ENCODE measurements at regions not wholly inside any gene's neighbourhood (a gene's known extent, or its start where the extent isn't known, plus 50 kb on each side); places are given as distances from the start of the nearest gene placed in this dataset.

- TF ChIP-seq EZH2 (IDR thresholded peaks at IDR 0.05) (no peak), POLR2AphosphoS5 (IDR thresholded peaks at IDR 0.05; ENCODE audit: borderline replicate concordance, low read depth, low read length) (no peak), FOXP2 (optimal IDR thresholded peaks at IDR 0.05; ENCODE audit: control extremely low read depth, extremely low read length, insufficient read depth) (no peak)
Observed at GRCh38 chr22:44573451-44573850, 75.4 kb upstream of the RTL6 start.
